Glomerular visceral epithelial cell (primary cell): ENCODE measurements at regions not wholly inside any gene's neighbourhood (a gene's known extent, or its start where the extent isn't known, plus 50 kb on each side); places are given as distances from the start of the nearest gene placed in this dataset.

Source experiments
- DNase-seq: peaks from one replicate; pipeline ENCODE4 v3.0.0-alpha.2; 2016; ENCODE audit errors: extremely low spot score

GRCh38 chr11:109267293-109268095 is 154.5 kb upstream of the C11orf87 start:
- DNase-seq, result no peak

GRCh38 chr11:109275931-109276330 is 146.1 kb upstream of the C11orf87 start:
- DNase-seq, result no peak

GRCh38 chr11:109285465-109285864 is 136.5 kb upstream of the C11orf87 start:
- DNase-seq, result no peak

GRCh38 chr11:109291553-109291952 is 130.4 kb upstream of the C11orf87 start:
- DNase-seq, result no peak

GRCh38 chr11:109298865-109299264 is 123.1 kb upstream of the C11orf87 start:
- DNase-seq, result no peak

- DNase-seq, result no peak
These were observed 121.8 kb upstream of the C11orf87 start for GRCh38 chr11:109300211-109300610.

- DNase-seq, result no peak
These were observed 119.2 kb upstream of the C11orf87 start for GRCh38 chr11:109302591-109303334.

- DNase-seq, result no peak
These were observed 118.6 kb upstream of the C11orf87 start for GRCh38 chr11:109303342-109303741.

- DNase-seq, result no peak
These were observed 117.8 kb upstream of the C11orf87 start for GRCh38 chr11:109304159-109304558.

GRCh38 chr11:109305009-109305408 is 117.0 kb upstream of the C11orf87 start:
- no peak for DNase-seq

- no peak for DNase-seq
These were observed 115.7 kb upstream of the C11orf87 start for GRCh38 chr11:109306322-109306721.

- DNase-seq, result no peak
These were observed 114.6 kb upstream of the C11orf87 start for GRCh38 chr11:109307366-109307765.

- no peak for DNase-seq
These were observed 113.4 kb upstream of the C11orf87 start for GRCh38 chr11:109308551-109308950.

- peak; percentile 73 for DNase-seq
These were observed 112.8 kb upstream of the C11orf87 start for GRCh38 chr11:109309153-109309552.

GRCh38 chr11:109317726-109318125 is 104.3 kb upstream of the C11orf87 start:
- DNase-seq, result no peak

- DNase-seq, result peak; percentile 50
These were observed 101.4 kb upstream of the C11orf87 start for GRCh38 chr11:109320595-109320994.

- DNase-seq, result no peak
These were observed 95.2 kb upstream of the C11orf87 start for GRCh38 chr11:109326781-109327180.

- no peak for DNase-seq
These were observed 92.3 kb upstream of the C11orf87 start for GRCh38 chr11:109329716-109330115.

GRCh38 chr11:109338131-109338530 is 83.9 kb upstream of the C11orf87 start:
- DNase-seq, result peak; percentile 0

GRCh38 chr11:109342261-109342660 is 79.7 kb upstream of the C11orf87 start:
- no peak for DNase-seq

- DNase-seq, result no peak
These were observed 78.7 kb upstream of the C11orf87 start for GRCh38 chr11:109343242-109343641.

- no peak for DNase-seq
These were observed 74.7 kb upstream of the C11orf87 start for GRCh38 chr11:109347304-109347703.
